H9 (cell line): ENCODE measurements at regions not wholly inside any gene's neighbourhood (a gene's known extent, or its start where the extent isn't known, plus 50 kb on each side); places are given as distances from the start of the nearest gene placed in this dataset.

ENCODE experiments used
- DNase-seq: peaks from one replicate; pipeline ENCODE4 v3.0.0-alpha.2; 2017
- H2AFZ ChIP-seq: one replicate; pipeline ENCODE4 v1.6.1; 2013; ENCODE audit warnings: mild to moderate bottlenecking, low read length, control low read depth, moderate library complexity
- H2AK5ac ChIP-seq: 2 replicates; pipeline ENCODE4 v1.6.1; 2013; ENCODE audit warnings: low read length, control low read depth, mixed read lengths; ENCODE audit not compliant: insufficient read length
- H2BK120ac ChIP-seq: one replicate; pipeline ENCODE4 v1.6.1; 2013; ENCODE audit warnings: low read depth, mild to moderate bottlenecking, low read length, control low read depth, inconsistent platforms; ENCODE audit not compliant: poor library complexity, severe bottlenecking
- H2BK12ac ChIP-seq: 2 replicates; pipeline ENCODE4 v1.6.1; 2013; ENCODE audit warnings: low read length, control low read depth, mixed read lengths, low read depth; ENCODE audit not compliant: insufficient read length
- H2BK15ac ChIP-seq: 2 replicates; pipeline ENCODE4 v1.6.1; 2013; ENCODE audit warnings: low read depth, low read length, control low read depth
- H2BK20ac ChIP-seq: one replicate; pipeline ENCODE4 v1.6.1; 2013; ENCODE audit warnings: low read depth, mild to moderate bottlenecking, low read length, control low read depth, inconsistent platforms; ENCODE audit not compliant: poor library complexity, severe bottlenecking
- H2BK5ac ChIP-seq: 2 replicates; pipeline ENCODE4 v1.6.1; 2013; ENCODE audit warnings: low read length, control low read depth, mixed read lengths; ENCODE audit not compliant: insufficient read length
- H3K14ac ChIP-seq: 2 replicates; pipeline ENCODE4 v1.6.1; 2013; ENCODE audit warnings: low read length, control low read depth; ENCODE audit not compliant: insufficient read depth
- H3K18ac ChIP-seq: 2 replicates; pipeline ENCODE4 v1.6.1; 2013; ENCODE audit warnings: low read depth, mild to moderate bottlenecking, mixed read lengths, low read length, control low read depth; ENCODE audit not compliant: insufficient read length
- H3K23ac ChIP-seq: 2 replicates; pipeline ENCODE4 v1.6.1; 2013; ENCODE audit warnings: low read length, control low read depth, mixed read lengths, low read depth; ENCODE audit not compliant: insufficient read length
- H3K23me2 ChIP-seq: 2 replicates; pipeline ENCODE4 v1.6.1; 2013; ENCODE audit warnings: low read depth, mild to moderate bottlenecking, mixed read lengths, low read length, control low read depth; ENCODE audit not compliant: insufficient read length, poor library complexity, severe bottlenecking
- H3K27ac ChIP-seq: 2 replicates; pipeline ENCODE4 v1.5.1; 2013; ENCODE audit warnings: low read length, control low read depth, mixed read lengths, low read depth; ENCODE audit not compliant: insufficient read length
- H3K27me3 ChIP-seq: 2 replicates; pipeline ENCODE4 v1.6.1; 2013; ENCODE audit warnings: low read length, control low read depth, inconsistent platforms; ENCODE audit not compliant: insufficient read depth
- H3K4ac ChIP-seq: 2 replicates; pipeline ENCODE4 v1.6.1; 2013; ENCODE audit warnings: low read depth, mild to moderate bottlenecking, control low read depth, inconsistent platforms, low read length, moderate library complexity
- H3K4me1 ChIP-seq: 2 replicates; pipeline ENCODE4 v1.6.1; 2013; ENCODE audit warnings: low read length, control low read depth, inconsistent platforms; ENCODE audit not compliant: insufficient read depth
- H3K4me2 ChIP-seq: 2 replicates; pipeline ENCODE4 v1.6.1; 2013; ENCODE audit warnings: low read length, control low read depth, mixed read lengths; ENCODE audit not compliant: insufficient read length, insufficient read depth
- H3K56ac ChIP-seq: 2 replicates; pipeline ENCODE4 v1.6.1; 2013; ENCODE audit warnings: low read depth, mild to moderate bottlenecking, mixed read lengths, low read length, control low read depth; ENCODE audit not compliant: insufficient read length
- H3K79me1 ChIP-seq: 2 replicates; pipeline ENCODE4 v1.6.1; 2013; ENCODE audit warnings: low read depth, mild to moderate bottlenecking, moderate library complexity, low read length, control low read depth, inconsistent platforms; ENCODE audit not compliant: insufficient read depth, poor library complexity, severe bottlenecking
- H3K79me2 ChIP-seq: 2 replicates; pipeline ENCODE4 v1.6.1; 2013; ENCODE audit warnings: low read length, control low read depth, inconsistent platforms; ENCODE audit not compliant: insufficient read depth
- H3K9ac ChIP-seq: 2 replicates; pipeline ENCODE4 v1.6.1; 2013; ENCODE audit warnings: low read length, control low read depth, mixed read lengths; ENCODE audit not compliant: insufficient read length; ENCODE audit errors: extremely low read depth
- H3K9me3 ChIP-seq: one replicate; pipeline ENCODE4 v1.6.1; 2013; ENCODE audit warnings: low read depth, low read length, inconsistent platforms; ENCODE audit not compliant: control insufficient read depth
- H3T11ph ChIP-seq: one replicate; pipeline ENCODE4 v1.6.1; 2013; ENCODE audit warnings: mild to moderate bottlenecking, low read length, control low read depth, inconsistent platforms
- H4K20me1 ChIP-seq: one replicate; pipeline ENCODE4 v1.6.1; 2013; ENCODE audit not compliant: control insufficient read depth, insufficient read length, insufficient read depth
- H4K5ac ChIP-seq: 2 replicates; pipeline ENCODE4 v1.6.1; 2013; ENCODE audit warnings: low read depth, mild to moderate bottlenecking, mixed read lengths, low read length, control low read depth; ENCODE audit not compliant: insufficient read length
- H4K8ac ChIP-seq: replicated peaks from 2 replicates; pipeline ENCODE4 v1.6.1; 2013; ENCODE audit warnings: low read length, control low read depth, mixed read lengths, low read depth; ENCODE audit not compliant: insufficient read length
- H4K91ac ChIP-seq: 2 replicates; pipeline ENCODE4 v1.6.1; 2013; ENCODE audit warnings: low read depth, mild to moderate bottlenecking, moderate library complexity, mixed read lengths, low read length, control low read depth; ENCODE audit not compliant: insufficient read length
- H3K27ac Mint-ChIP-seq, 3 experiments: 2 replicates in 2 of 3; 3 replicates in 1 of 3; pipeline ENCODE4 v1.8.0; 2020 to 2021; ENCODE audit warnings: mixed read lengths in 3 of 3, mild to moderate bottlenecking in 1 of 3, moderate library complexity in 1 of 3
- H3K27me3 Mint-ChIP-seq: 2 replicates; pipeline ENCODE4 v1.8.0; 2021; ENCODE audit warnings: low read depth, mild to moderate bottlenecking, moderate library complexity, mixed read lengths
- H3K36me3 Mint-ChIP-seq, 3 experiments: 2 replicates in 2 of 3; 3 replicates in 1 of 3; pipeline ENCODE4 v1.8.0; 2020 to 2021; ENCODE audit warnings: low read depth in 3 of 3, mixed read lengths in 3 of 3; ENCODE audit not compliant: insufficient read depth in 1 of 3
- H3K4me1 Mint-ChIP-seq, 2 experiments: 2 replicates each; pipeline ENCODE4 v1.8.0; 2020; ENCODE audit warnings: mixed read lengths in 2 of 2
- H3K4me3 Mint-ChIP-seq, 2 experiments: 2 replicates in 1 of 2; 3 replicates in 1 of 2; pipeline ENCODE4 v1.8.0; 2020 to 2021; ENCODE audit warnings: mild to moderate bottlenecking in 2 of 2, mixed read lengths in 2 of 2, moderate library complexity in 1 of 2
- H3K9me3 Mint-ChIP-seq, 2 experiments: 2 replicates in 1 of 2; 3 replicates in 1 of 2; pipeline ENCODE4 v1.8.0; 2020; ENCODE audit warnings: mild to moderate bottlenecking in 2 of 2, mixed read lengths in 2 of 2, moderate library complexity in 1 of 2
- WGBS: extraction: QIAGEN DNeasy Blood & Tissue Kit; methylation state at CpG from one replicate; pipeline ENCODE4 v1.1.7; 2013; ENCODE audit warnings: missing lambda C conversion rate, low lambda C conversion rate, mixed read lengths; ENCODE audit not compliant: insufficient read length; ENCODE audit errors: extremely low coverage; 5-methylcytosine and 5-hydroxymethylcytosine counted together
- TF ChIP-seq, protein P1 (sequence below): fragments of 200-600 bp; sonication (generic); conservative IDR thresholded peaks from 3 replicates; pipeline ENCODE4 v1.8.0; 2021; ENCODE audit warnings: antibody characterized with exemption, mild to moderate bottlenecking

DNA sequence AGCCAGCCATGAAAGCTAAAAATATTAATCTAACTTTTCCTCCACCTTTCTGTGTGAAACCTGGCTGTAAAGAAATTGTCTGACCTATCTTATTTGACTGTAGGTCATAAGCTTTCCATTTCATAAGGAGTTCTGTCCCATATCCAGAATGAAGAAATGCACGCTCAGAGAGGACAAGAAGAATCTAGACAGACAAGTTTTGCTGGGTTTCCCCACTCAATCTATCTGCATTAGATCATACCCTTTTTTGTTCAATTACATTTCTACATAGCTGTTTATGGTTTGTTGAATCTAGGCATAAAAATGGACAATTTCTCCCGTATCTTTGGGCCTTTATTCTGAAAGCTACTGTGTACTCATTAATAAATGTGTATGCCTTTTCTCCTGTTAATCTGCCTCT, 1495.1 kb downstream of the C4orf33 start:
- H3K36me3 Mint-ChIP-seq: peaks cover 0 to 11% (median 3%) of the 10 kb centered on the region in 3 experiments; a peak in 4 of 7 replicates
- no peak overlapping the region for H3K4me2 ChIP-seq

More for the DNA sequence above, 1495.1 kb downstream of the C4orf33 start:
- no peak overlapping the region for H2BK15ac ChIP-seq
- Mint-ChIP-seq H3K4me1 (peaks cover 3 to 4% of the 10 kb centered on the region in 2 experiments; a peak in 1 of 4 replicates), H3K27ac (no peak overlapping the region), H3K27me3 (no peaks in the 10 kb centered on the region; the same call in 1 of the 2 replicates), H3K4me3 (no peak overlapping the region), H3K9me3 (peaks cover 8 to 13% of the 10 kb centered on the region in 2 experiments; a peak in 4 of 5 replicates)
- H3K27me3 ChIP-seq: no peaks in the 10 kb centered on the region
- H4K20me1 ChIP-seq: no peaks in the 10 kb centered on the region
- H3K27ac ChIP-seq: no peak overlapping the region
- no peak overlapping the region for H3K14ac ChIP-seq
- no peak overlapping the region for H2BK20ac ChIP-seq
- no peaks in the 10 kb centered on the region for H3K4me1 ChIP-seq
- no peaks in the 10 kb centered on the region for H3K9me3 ChIP-seq
- no peak overlapping the region for H2BK12ac ChIP-seq
- H3K9ac ChIP-seq: no peak overlapping the region
- H2AK5ac ChIP-seq: no peak overlapping the region
- H3K4ac ChIP-seq: no peak overlapping the region
- H2BK5ac ChIP-seq: no peak overlapping the region
- H3T11ph ChIP-seq: no peak overlapping the region
- DNase-seq: no peak
- no peak overlapping the region for H4K8ac ChIP-seq
- H3K23me2 ChIP-seq: no peaks in the 10 kb centered on the region
- no peak overlapping the region for H3K56ac ChIP-seq
- no peak overlapping the region for H3K18ac ChIP-seq
- no peak overlapping the region for H3K23ac ChIP-seq
- WGBS: no CpG with 5 or more reads among the region's 2 CpGs
- H3K79me2 ChIP-seq: no peaks in the 10 kb centered on the region
- H3K79me1 ChIP-seq: no peaks in the 10 kb centered on the region
- no peak overlapping the region for H4K5ac ChIP-seq
- no peak overlapping the region for H4K91ac ChIP-seq
- H2BK120ac ChIP-seq: no peak overlapping the region
- TF ChIP-seq, protein P1, sequence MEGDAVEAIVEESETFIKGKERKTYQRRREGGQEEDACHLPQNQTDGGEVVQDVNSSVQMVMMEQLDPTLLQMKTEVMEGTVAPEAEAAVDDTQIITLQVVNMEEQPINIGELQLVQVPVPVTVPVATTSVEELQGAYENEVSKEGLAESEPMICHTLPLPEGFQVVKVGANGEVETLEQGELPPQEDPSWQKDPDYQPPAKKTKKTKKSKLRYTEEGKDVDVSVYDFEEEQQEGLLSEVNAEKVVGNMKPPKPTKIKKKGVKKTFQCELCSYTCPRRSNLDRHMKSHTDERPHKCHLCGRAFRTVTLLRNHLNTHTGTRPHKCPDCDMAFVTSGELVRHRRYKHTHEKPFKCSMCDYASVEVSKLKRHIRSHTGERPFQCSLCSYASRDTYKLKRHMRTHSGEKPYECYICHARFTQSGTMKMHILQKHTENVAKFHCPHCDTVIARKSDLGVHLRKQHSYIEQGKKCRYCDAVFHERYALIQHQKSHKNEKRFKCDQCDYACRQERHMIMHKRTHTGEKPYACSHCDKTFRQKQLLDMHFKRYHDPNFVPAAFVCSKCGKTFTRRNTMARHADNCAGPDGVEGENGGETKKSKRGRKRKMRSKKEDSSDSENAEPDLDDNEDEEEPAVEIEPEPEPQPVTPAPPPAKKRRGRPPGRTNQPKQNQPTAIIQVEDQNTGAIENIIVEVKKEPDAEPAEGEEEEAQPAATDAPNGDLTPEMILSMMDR: no peak
- no peak overlapping the region for H2AFZ ChIP-seq
